Adrenal gland (tissue), 5 donors: ENCODE measurements at regions not wholly inside any gene's neighbourhood (a gene's known extent, or its start where the extent isn't known, plus 50 kb on each side); places are given as distances from the start of the nearest gene placed in this dataset.

Source experiments
- POLR2A ChIP-seq, 2 donors: fragments of 450-650 bp; IDR thresholded peaks; one replicate each; pipeline ENCODE4 v1.6.1; 2017; ENCODE audit warnings: antibody characterized with exemption in 2 of 2, mild to moderate bottlenecking in 2 of 2, moderate library complexity in 1 of 2
- TF ChIP-seq, protein P1 (sequence below), 6 experiments: fragments of 450-650 bp in 4 of 6; fragments of 200-600 bp in 2 of 6; sonication (generic) in 1 of 6; IDR thresholded peaks; 1 replicate in 5 of 6; 2 replicates in 1 of 6; pipeline versions ENCODE4 v1.5.1 to v1.8.0; 2016 to 2021; ENCODE audit warnings: antibody characterized with exemption in 6 of 6, mild to moderate bottlenecking in 2 of 6, moderate library complexity in 1 of 6
- donor health status: DM: no; HTN: no; CAD: no.

DNA sequence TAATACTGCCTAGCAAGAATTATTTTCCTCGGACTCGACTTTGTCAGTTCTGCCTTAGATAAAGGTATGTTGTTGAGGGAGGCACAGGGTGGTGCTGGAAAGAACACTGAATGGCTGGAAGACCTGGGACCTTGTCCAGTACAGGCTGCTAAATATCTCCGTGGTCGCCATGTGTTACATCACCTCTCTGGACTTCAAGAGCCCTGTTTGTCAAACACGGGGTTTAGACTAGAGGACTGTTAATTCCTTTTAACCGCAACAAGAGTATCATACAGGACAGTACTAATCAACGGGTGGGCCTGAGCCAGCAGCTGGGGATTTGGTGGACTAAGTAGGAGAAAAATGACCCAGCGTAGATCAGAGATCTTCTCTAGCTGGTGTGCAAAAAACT lies 476.3 kb downstream of the LRIG3 start:
- TF ChIP-seq, protein P1, sequence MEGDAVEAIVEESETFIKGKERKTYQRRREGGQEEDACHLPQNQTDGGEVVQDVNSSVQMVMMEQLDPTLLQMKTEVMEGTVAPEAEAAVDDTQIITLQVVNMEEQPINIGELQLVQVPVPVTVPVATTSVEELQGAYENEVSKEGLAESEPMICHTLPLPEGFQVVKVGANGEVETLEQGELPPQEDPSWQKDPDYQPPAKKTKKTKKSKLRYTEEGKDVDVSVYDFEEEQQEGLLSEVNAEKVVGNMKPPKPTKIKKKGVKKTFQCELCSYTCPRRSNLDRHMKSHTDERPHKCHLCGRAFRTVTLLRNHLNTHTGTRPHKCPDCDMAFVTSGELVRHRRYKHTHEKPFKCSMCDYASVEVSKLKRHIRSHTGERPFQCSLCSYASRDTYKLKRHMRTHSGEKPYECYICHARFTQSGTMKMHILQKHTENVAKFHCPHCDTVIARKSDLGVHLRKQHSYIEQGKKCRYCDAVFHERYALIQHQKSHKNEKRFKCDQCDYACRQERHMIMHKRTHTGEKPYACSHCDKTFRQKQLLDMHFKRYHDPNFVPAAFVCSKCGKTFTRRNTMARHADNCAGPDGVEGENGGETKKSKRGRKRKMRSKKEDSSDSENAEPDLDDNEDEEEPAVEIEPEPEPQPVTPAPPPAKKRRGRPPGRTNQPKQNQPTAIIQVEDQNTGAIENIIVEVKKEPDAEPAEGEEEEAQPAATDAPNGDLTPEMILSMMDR (IDR thresholded peaks at IDR 0.05): no peak
- no peak for TF ChIP-seq POLR2A (IDR thresholded peaks at IDR 0.05)
